Thyroid gland (tissue), 4 donors: ENCODE measurements at regions not wholly inside any gene's neighbourhood (a gene's known extent, or its start where the extent isn't known, plus 50 kb on each side); places are given as distances from the start of the nearest gene placed in this dataset.

Experiments
- CTCF ChIP-seq, 6 experiments: fragments of 200-600 bp in 3 of 6; fragments of 450-650 bp in 3 of 6; sonication (generic) in 3 of 6; IDR thresholded peaks; one replicate each; pipeline ENCODE4 v1.5.1; 2016 to 2019; ENCODE audit warnings: antibody characterized with exemption in 6 of 6, mild to moderate bottlenecking in 2 of 6, inconsistent platforms in 1 of 6, moderate library complexity in 1 of 6
- POLR2A ChIP-seq, 2 donors: fragments of 450-650 bp; IDR thresholded peaks; one replicate each; pipeline ENCODE4 v1.6.1; 2017; ENCODE audit warnings: antibody characterized with exemption in 2 of 2, mild to moderate bottlenecking in 2 of 2, moderate library complexity in 1 of 2

GRCh38 chr4:187921946-187922623, 73.5 kb upstream of the ZFP42 start:
- no peak for TF ChIP-seq CTCF (IDR thresholded peaks at IDR 0.05)
- TF ChIP-seq POLR2A (IDR thresholded peaks at IDR 0.05): no peak
